HG03108 (cell line): ENCODE measurements at regions not wholly inside any gene's neighbourhood (a gene's known extent, or its start where the extent isn't known, plus 50 kb on each side); places are given as distances from the start of the nearest gene placed in this dataset.
"Not testable (repeated sequence)": the region's sequence is repeated elsewhere in the genome, so short reads cannot be mapped to it uniquely, and the experiment has no call there.

Source experiments
- ATAC-seq: cut with Tn5 transposase; IDR thresholded peaks from one replicate; pipeline ENCODE4 v1.9.1; 2021; ENCODE audit warnings: moderate library complexity; ENCODE audit not compliant: unreplicated experiment

DNA sequence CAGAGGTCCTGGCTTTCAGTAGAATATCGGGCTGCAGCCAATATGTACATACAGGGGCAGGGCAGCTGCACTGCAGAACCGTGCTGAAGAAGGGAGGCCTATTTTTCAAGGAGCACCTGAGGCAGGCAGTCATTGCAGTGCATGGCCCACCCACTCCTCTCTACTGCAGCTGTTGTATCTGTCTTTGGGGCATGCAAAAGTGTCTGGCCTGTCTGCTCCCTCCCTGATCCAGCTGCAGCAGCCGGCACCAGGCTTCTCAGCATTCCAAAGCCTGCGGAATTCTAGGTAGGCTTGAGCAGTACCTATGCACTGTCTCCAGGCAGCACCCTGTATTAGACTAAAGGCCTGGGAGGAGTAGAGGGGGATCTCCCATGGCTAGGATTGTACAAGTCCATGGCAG, 415.2 kb upstream of the MAGEB16 start:
- no peak for ATAC-seq

DNA sequence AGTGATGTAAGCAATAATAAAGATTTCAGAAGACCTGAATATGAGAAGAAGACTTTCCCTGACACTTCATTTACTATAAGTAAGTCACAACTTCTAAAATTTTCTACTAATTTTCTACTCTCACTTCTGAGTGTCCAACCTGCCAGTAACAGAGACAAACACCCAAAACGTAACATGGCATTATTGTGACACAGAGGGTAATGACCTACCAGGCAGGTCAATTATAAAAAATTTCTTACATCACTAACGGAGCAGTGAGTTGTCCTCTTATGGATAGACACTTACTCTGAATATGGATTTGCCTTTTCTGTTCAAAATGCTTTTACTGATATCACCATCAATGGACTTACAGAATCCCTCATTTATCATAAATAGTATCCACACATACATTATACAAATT, 405.9 kb upstream of the MAGEB16 start:
- no peak for ATAC-seq

DNA sequence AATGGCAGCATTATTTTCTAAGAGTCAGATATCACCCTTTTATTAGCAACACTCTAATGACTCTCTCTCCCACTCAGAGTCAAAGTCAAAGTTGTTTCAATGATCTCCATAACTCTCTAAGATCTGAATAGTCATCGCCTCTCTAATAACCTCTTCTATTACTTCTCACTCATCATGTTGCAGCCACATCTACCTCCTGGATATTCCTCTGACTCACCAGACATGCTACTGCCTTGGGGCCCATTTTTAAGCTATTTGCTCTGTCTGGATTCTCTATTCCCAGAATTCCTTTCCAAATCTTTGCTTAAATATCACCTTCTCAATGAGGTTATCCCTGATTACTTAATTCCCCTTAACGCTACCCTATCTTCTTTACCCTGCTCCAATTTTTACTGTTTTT, 391.8 kb upstream of the MAGEB16 start:
- ATAC-seq, result no peak

DNA sequence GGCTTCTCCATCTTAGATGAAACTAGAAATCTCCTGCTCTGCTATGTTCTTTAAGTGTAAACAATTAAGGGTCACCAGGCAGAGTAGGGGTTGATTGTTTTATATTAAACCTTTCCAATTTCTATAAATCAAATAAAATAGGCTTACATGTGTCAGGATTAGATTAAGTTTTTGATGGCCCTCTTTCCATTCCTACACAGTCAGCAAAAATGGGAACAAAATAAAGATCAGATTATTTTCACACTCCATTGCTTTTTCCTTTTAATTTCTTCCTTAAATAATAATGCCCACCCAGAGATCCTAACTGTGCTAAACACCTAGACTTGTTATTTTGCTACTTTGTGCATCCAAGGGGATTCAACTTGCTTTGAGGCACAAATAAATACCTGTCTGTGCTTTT, 381.4 kb upstream of the MAGEB16 start:
- ATAC-seq, result no peak

DNA sequence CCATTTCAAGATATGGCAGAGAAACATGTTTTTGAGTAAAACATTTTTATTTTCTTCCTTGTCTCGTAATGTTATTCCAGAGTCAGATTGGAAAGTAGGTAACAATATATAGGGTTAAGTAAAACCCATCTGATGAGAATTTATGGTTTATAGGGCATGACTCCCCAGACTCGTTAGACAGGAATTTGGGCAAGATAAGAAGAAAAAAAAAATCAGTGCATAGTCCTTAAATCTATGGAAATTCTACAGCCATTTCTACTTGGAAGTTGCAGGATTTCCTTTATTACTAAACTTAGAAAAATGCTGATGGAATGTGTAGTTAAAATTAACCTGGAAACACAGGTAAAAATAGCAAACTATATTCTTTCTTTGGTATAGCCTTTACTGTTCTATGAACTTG, 366.1 kb upstream of the MAGEB16 start:
- ATAC-seq, result no peak

DNA sequence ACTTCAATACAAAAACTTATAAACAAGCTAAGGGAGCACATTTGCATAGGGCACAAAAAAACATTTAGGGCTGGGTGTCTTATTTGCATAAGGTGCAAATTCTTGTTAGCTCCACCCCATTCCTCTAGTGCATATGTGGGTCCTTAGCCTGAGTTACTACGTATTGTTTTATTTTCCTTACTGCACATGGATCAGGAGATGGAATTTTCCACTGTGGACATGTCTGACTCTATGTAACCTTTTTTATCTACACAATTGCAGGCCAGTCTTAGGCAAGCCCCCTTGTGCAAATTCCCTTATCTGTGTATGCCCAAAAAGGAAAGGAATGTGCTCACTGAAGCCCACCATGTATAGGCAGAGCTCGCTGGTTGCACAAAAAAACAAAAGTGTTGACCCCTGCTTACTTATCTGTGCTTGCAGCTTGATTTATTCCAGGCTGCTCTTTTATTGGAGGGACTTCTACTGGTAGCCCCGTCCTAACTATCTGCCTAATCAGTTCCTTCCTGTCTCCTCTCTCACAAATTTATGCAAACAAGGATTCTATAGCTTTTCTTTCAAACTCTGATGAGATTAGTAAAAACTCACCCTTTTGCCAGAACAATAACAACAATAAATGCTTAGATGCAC, 359.0 kb upstream of the MAGEB16 start:
- no peak for ATAC-seq

DNA sequence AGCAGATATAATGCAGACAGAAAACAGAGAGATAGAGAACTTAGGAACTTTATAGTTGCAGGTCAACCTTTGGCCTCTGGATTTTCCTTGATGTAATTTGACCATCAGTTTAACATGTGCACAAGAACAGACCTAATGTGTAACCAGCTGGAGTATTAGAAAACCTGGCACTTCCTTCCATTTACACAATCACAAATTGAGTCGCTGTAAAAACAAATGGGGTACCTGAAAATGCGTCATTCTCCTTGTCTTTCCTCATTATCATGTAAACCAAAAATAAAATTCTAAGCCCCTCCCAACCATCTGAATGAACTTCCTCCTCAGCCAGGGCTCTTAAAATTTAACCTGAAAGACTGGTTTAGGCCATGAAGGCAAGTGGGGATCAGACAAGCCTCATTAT, 358.4 kb upstream of the MAGEB16 start:
- ATAC-seq, result no peak

DNA sequence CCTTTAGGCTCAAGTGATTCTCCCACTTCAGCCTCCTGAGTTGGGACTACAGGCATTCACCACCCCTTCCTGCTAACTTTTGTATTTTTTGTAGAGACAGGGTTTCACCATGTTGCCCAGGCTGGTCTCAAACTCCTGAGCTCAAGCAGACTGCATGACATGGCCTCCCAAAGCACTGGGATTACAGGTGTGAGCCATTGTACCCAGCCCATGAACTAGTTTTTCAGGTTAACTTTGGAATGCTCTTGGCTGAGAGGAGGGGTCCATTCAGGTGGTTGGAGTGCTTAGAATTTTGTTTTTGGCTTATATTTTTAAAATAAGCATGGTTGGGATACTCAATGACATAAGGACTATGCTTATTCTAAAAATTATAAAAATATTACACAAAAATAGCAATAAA, 355.7 kb upstream of the MAGEB16 start:
- no peak for ATAC-seq

DNA sequence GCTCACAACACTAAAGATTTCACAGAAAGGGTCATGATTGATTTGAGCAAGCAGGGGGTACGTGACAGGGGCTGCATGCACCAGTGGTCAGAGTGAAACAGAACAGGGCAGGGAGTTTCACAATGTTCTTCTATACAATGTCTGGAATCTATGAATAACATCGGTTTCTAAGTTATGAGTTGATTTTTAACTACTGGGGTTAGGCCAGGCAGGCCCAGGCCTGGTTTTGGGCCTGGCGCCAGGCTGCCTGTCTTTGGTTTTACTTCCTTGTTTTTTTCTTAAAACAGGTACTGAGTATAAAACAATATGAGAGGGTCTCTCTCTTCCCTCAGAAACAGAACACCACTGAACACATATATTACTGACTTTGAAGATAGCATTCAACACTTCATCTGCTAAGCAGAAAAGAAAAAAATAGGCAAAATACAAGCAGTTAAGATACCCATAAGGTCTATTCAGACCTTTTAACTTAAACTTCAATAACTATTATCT, 355.0 kb upstream of the MAGEB16 start:
- not testable (repeated sequence) for ATAC-seq

DNA sequence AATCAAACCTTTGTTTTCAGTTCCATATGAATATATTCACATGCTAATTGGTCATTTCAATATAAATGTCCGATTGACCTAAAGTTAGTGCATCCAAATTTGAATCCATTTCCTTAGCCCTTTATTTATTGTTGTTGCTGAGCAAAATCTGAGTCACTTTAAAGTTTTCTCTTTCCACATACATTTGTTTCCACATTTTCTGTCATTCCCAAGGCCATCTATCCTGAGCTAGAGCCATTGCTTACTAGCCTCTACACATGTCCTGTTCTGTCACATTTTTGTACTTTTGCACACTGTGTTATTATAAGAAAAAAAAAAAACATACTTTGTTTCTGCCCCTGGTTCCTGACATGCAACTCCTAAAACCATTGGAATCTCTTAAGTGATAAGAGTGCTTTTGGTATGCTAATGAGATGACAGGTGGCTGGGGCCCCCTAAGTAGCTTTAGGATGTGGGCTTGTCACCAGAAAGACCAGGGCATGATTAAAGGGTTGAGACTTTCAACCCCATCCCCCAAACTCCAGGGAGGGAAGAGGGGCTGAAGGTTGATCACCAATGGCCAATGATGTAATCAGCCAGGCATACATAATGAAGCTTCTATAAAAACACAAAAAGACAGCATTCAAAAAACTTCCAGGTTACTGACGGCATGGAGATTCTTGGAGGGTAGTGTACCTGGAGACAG, 353.3 kb upstream of the MAGEB16 start:
- no peak for ATAC-seq

DNA sequence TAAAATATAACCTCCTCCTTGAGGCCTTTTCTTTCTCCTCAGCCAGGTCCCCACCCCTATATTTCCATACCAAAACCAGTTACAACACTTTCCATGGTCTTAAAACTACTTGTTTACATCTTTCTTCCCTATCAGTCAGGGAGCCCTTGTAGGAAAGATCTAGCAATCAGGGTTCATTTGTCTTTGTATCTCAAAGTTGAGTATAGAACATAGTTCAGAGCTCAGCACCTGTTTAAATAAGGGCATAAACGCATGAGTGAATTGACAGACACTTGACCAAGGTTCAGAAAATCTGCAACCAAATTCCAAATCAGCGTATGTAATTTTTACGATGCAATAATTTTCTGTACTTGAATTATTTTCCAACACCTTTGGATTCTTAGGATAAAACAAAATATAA, 352.2 kb upstream of the MAGEB16 start:
- no peak for ATAC-seq

DNA sequence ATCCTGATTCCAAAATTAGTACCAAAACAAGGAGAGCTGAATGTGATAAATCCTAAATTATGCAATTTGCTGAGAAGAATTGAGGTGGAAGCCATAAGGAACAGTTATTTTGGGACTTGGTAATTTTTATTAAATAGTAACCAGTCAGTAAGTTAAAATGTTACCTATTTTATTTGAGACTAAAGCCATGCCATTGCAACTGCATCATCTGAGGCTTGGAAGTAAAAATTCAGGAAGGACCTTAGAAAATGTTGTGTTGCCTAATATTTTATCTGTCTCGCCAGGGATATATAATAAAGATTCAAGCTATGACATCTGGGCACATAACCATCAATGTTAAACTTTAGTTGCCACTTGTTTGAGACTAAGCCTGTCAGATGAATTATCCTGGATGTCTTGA, 341.3 kb upstream of the MAGEB16 start:
- ATAC-seq, result no peak

DNA sequence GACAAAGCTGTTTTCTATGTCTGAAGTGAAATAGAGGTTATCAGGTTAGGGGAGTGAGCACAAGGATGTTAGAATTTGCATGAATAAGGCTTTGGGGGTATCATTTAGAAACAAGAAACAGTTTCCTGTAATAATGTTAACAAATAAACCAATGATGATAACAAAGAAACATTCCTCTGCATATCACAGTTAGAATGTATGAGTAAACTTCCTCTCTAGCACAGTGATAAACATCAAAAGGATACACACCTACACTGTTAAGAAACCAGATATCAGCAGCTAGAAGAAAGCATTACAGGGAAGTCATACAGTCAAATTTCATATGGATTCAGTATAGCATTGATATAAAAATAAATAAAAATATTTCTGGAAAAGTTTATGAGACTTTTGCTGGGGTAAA, 340.0 kb upstream of the MAGEB16 start:
- ATAC-seq, result no peak

DNA sequence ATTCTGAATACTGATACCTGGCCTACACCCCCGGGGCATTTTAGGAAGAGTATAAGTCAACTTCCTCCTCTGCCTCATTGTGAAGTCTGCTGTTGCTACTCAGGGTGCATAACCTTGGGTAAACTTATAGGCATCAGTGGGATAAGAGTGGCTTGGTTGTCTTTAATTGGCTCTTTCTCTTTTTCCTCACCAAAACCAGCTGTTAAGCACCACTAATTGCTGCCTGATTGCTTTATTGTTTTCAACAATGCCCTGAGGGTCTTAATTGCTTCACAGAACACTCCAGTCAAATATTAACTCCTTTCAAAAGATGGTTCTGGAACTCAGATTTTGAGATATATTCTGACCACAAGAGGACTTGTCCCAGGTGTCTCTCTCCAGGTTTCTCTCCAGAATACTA, 337.0 kb upstream of the MAGEB16 start:
- no peak for ATAC-seq

DNA sequence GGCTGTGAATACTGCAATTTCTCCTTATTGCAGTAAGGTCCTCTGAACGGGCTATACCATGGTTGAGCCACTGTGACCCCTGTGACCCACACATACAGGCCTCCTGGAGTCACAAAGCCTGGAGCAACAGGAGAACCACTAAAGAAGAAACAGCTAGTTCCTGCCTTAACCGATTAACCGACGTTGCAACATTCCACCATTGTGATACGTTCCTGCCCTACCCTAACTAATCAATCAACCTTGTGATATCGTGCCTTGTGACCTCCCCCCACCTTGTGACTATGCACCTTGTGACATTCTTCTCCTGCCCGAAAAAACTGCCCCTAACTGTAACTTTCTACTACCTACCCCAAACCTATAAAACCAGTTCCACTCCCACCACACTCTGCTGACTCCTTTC, 301.5 kb upstream of the MAGEB16 start:
- ATAC-seq, result not testable (repeated sequence)

DNA sequence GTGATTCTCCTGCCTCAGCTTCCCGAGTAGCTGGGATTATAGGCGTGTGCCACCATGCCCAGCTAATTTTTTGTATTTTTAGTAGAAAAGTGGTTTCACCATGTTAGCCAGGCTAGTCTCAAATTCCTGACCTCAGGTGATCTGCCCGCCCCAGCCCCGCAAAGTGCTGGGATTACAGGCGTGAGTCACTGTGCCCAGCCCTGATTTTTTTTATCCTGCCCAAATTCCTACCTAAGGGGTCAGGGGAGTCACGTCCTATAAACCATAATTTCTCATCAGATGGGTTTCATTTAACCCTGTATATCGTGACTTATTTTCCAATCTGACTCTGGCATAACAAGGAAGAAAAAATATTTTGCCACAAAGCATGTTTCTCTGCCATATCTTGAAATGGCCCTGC, 300.7 kb upstream of the MAGEB16 start:
- not testable (repeated sequence) for ATAC-seq

DNA sequence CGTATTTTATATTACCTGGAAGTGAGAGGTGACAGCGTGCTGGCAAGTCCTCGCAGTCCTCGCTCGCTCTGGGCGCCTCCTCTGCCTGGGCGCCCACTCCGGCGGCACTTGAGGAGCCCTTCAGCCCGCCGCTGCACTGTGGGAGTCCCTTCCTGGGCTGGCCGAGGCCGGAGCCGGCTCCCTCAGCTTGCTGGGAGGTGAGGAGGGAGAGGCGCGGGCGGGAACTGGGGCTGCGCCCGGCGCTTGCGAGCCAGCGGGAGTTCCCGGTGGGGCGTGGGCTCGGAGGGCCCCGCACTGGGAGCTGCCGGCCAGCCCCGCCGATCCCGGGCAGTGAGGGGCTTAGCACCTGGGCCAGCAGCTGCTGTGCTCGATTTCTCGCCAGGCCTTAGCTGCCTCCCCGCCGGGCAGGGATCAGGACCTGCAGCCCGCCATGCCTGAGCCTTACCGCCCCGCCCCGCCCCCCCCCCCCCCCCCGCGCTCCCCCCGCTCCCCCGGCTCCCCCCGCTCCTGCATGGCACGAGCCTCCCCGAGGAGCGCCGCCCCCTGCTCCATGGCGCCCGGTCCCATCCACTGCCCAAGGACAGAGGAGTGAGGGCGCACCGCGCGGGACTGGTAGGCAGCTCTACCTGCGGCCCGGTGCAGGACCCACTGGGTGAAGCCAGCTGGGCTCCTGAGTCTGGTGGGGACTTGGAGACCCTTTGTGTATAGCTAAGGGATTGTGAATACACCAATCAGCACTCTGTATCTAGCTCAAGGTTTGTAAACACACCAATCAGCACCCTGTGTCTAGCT, 298.9 kb upstream of the MAGEB16 start:
- ATAC-seq, result no peak

DNA sequence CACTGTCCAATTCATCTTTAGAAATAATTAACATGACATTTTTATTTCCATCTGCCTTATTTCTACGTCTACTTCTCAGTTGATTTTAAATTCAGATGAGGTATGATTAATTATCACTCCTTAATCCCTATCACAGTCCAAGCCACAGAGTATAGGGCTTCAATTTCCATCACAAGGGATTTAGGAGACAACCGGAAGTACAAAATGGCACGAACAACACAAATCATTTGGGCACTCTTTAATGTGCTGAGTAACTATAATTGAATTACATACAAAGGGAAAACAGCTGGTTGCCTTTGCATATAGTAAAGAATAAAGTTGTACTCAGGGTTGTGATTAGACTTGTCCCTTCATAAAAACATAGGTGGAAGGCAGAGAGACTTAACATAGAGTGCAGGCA, 290.4 kb upstream of the MAGEB16 start:
- no peak for ATAC-seq

DNA sequence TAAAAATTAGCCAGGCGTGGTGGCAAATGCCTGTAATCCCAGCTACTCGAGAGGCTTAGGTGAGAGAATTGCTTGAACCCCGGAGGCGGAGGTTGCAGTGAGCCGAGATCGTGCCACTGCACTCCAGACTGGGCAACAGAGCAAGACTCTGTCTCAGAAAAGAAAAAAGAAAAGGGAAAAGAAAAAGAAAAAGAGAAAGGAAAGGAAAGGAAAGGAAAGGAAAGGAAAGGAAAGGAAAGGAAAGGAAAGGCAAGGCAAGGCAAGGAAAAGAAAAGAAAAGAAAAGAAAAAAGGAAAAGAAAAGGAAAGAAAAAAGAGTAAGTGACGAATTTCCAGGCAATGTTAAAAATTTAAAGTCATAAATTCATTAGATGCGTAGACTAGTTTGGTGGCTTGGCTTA, 250.1 kb upstream of the MAGEB16 start:
- not testable (repeated sequence) for ATAC-seq

DNA sequence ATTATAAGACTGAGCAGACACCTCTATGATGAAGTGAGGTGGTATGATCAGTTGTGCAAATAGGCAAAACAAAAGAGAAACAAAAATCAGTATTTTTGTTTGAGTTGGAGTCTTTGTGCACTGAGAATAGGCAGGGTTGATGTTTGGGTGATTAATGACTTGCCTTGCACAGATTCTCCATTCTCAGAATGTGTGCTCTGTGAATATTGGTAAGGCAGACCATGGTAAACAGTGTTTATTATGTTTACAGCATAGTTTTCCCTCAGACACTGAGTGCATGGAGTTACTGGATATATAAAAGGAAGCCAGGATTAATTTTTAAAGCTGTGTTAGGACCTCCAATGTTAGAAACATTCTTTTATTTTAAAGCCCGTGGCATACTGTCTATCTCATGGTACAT, 240.2 kb upstream of the MAGEB16 start:
- ATAC-seq, result no peak

DNA sequence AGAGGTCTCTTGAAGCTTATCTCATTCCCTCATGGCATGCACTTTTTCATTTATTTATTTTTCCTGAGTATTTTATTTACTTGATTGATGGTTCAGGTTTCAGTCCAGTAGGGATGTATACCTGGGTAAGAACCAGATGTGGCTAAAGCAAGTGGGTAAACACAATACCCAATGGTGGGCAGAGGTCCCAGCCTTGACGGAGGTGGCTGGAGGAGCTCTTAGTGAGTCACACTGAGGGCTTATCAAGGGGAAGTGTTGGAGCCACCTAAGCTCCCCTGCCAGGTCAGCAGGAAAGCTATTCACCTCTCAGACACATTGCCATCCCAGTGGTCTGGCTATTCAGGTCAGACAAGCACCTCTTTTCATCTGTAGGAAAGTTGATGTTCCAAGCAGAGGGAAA, 236.2 kb upstream of the MAGEB16 start:
- ATAC-seq, result no peak

DNA sequence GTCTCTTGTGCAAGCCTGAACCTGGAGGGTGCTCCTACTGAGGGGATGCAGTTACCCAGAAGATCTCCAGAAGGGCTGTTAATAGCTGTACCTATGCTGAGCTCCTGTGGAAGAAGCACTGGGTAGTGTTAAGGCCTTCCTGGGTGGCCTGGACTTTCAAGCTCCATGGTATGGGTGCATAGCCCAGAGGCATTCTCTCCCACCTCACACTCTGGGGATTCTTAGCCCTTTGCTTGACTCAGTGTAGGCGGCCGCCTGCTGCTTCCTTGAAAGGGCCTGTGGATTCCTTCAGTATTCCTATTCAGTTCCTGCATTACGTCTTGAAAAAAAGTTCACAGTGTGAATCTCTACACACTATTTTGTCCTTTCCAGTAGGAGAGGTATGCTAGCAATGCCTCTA, 235.7 kb upstream of the MAGEB16 start:
- no peak for ATAC-seq
